ENCODE measurements at regions not wholly inside any gene's neighbourhood (a gene's known extent, or its start where the extent isn't known, plus 50 kb on each side); places are given as distances from the start of the nearest gene placed in this dataset.

- TF ChIP-seq, protein P1, sequence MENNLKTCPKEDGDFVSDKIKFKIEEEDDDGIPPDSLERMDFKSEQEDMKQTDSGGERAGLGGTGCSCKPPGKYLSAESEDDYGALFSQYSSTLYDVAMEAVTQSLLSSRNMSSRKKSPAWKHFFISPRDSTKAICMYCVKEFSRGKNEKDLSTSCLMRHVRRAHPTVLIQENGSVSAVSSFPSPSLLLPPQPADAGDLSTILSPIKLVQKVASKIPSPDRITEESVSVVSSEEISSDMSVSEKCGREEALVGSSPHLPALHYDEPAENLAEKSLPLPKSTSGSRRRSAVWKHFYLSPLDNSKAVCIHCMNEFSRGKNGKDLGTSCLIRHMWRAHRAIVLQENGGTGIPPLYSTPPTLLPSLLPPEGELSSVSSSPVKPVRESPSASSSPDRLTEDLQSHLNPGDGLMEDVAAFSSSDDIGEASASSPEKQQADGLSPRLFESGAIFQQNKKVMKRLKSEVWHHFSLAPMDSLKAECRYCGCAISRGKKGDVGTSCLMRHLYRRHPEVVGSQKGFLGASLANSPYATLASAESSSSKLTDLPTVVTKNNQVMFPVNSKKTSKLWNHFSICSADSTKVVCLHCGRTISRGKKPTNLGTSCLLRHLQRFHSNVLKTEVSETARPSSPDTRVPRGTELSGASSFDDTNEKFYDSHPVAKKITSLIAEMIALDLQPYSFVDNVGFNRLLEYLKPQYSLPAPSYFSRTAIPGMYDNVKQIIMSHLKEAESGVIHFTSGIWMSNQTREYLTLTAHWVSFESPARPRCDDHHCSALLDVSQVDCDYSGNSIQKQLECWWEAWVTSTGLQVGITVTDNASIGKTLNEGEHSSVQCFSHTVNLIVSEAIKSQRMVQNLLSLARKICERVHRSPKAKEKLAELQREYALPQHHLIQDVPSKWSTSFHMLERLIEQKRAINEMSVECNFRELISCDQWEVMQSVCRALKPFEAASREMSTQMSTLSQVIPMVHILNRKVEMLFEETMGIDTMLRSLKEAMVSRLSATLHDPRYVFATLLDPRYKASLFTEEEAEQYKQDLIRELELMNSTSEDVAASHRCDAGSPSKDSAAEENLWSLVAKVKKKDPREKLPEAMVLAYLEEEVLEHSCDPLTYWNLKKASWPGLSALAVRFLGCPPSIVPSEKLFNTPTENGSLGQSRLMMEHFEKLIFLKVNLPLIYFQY (CRISPR knock-in tag; IDR thresholded peaks at IDR 0.05; ENCODE audit: borderline replicate concordance) = peak; percentile 65; the same call in 1 of the 2 replicates
- TF ChIP-seq ZNF17 (CRISPR knock-in tag; IDR thresholded peaks at IDR 0.05) = no peak
- peak; percentile 91 for TF ChIP-seq TEAD3 (CRISPR knock-in tag; optimal IDR thresholded peaks at IDR 0.05; ENCODE audit: borderline replicate concordance)
- TF ChIP-seq IKZF5 (CRISPR knock-in tag; IDR thresholded peaks at IDR 0.05) = peak; percentile 92
- no peak for TF ChIP-seq SIN3A (IDR thresholded peaks at IDR 0.05; ENCODE audit: borderline replicate concordance, low read depth, low read length)
- peak; percentile 89 to 92 for TF ChIP-seq NR2F1 (CRISPR knock-in tag; IDR thresholded peaks at IDR 0.05)
- no peak for TF ChIP-seq EED (CRISPR knock-in tag; IDR thresholded peaks at IDR 0.05)
- TF ChIP-seq ZNF766 (CRISPR knock-in tag; IDR thresholded peaks at IDR 0.05; ENCODE audit: borderline replicate concordance) = no peak
- no peak for TF ChIP-seq ZFP36L1 (CRISPR knock-in tag; IDR thresholded peaks at IDR 0.05)
- peak; percentile 84; the same call in 1 of the 2 replicates for TF ChIP-seq FOXO1 (CRISPR knock-in tag; IDR thresholded peaks at IDR 0.05)
- TF ChIP-seq NCOA2 (CRISPR knock-in tag; IDR thresholded peaks at IDR 0.05) = peak; percentile 94
- TF ChIP-seq SALL1 (CRISPR knock-in tag; IDR thresholded peaks at IDR 0.05) = peak; percentile 98
- no peak for TF ChIP-seq RNF219 (CRISPR knock-in tag; IDR thresholded peaks at IDR 0.05)
- peak; percentile 92; the same call in 1 of the 2 replicates for TF ChIP-seq AHDC1 (CRISPR knock-in tag; IDR thresholded peaks at IDR 0.05; ENCODE audit: borderline replicate concordance)
- TF ChIP-seq TMF1 (CRISPR knock-in tag; IDR thresholded peaks at IDR 0.05; ENCODE audit: low read depth) = 0 out of 2 replicates have a peak, but pooled peaks have one; percentile 39
- TF ChIP-seq, protein P2, sequence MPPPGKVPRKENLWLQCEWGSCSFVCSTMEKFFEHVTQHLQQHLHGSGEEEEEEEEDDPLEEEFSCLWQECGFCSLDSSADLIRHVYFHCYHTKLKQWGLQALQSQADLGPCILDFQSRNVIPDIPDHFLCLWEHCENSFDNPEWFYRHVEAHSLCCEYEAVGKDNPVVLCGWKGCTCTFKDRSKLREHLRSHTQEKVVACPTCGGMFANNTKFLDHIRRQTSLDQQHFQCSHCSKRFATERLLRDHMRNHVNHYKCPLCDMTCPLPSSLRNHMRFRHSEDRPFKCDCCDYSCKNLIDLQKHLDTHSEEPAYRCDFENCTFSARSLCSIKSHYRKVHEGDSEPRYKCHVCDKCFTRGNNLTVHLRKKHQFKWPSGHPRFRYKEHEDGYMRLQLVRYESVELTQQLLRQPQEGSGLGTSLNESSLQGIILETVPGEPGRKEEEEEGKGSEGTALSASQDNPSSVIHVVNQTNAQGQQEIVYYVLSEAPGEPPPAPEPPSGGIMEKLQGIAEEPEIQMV (CRISPR knock-in tag; IDR thresholded peaks at IDR 0.05; ENCODE audit: low read depth) = no peak
These were observed 51.1 kb upstream of the NHSL1 start (continued) for GRCh38 chr6:138550346-138550767.
